ENCODE measurements at regions not wholly inside any gene's neighbourhood (a gene's known extent, or its start where the extent isn't known, plus 50 kb on each side); places are given as distances from the start of the nearest gene placed in this dataset.
A peak's percentile ranks its signal among the peaks of the same experiment; 100 is the strongest.

DNA sequence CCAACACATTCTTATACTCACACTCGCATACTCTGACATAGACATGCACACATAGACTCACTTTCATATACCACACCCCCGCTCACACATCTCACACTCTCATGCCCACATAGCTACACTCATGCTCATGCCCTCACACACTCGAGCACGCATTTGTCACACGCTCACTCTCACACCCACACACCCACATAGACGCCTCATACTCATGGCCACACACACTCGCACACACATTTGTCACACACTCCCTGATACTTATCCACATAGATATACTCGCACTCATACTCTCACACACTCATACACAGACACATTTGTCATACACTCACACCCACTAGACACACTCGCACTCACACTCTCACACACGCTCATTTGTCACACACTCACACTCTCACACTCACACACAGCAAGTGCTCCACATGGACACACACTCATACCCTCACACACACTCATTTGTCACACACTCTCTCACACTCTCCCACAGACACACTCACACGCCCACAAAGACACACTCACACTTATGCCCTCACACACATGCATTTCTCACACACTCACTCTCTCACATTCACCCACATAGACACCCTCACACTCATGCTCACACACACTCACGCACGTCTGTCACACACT lies 50.9 kb downstream of the TNP1 start:
- no peak for DNase-seq (ENCODE audit: low read depth in 2 of 2)

DNA sequence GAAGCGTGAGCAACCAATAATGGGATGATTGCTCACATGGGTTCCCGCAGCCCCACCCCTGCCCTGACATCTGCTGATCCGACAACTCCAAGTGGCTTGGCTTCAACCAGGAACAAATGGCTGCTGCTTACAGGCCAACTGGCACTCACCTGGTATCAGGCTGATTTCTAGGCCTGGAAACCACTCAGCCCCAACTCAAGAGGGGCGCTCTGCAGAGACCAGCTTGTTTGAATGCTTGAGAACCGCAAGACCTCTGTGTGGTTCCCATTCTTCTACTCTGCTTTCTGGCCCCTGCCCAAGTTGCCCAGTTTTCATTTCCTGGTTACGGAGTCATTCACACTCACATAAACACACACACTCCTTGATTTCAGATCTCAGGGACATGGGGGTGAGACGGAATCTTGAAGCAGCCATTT lies 52.0 kb downstream of the TNP1 start:
- peak in 1 of 2 donors; percentile 17 for DNase-seq (ENCODE audit: low read depth in 2 of 2)

DNA sequence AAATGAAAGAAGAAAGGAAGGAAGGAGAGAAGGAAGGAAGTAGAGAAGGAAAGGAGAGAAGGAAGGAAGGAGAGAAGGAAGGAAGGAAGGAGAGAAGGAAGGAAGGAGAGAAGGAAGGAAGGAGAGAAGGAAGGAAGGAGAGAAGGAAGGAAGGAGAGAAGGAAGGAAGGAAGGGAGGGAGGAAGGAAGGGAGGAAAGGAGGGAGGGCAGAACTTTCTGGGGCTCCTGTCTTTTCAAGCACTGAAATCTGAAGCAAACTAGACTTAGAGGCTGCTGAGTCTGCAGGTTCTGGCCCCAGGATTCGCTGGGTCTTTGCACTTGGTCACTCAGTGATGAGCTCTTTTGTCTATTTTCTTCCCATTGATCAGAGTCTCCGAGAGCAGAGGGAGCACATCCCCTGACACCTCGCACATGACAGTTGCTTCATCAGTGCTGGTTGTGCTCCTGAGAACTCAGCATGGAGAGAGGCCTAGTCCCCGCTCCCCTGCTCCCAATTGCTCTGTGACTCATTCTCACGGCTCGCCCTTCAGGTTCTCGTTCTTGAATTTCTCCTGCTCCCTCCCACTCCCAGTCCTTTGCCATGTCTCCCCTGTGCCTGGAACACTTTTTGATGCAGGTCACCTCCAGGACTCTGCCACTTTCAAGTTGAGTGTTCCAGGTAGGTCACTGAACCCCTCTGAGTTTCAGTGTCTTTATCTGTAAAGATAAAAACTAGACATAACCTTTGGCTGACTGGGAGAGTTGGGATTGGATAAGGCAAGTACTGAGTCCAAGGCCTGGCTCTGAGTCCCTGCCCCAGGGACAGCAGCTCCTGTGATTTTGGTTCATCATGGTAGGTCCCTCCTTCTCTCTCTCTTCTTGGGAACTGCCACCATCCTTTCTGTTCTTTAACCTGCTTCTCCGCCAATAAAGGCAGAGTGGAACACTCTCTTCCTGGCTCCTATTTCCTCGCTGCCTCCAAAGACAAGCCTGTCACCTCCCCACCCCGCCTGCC lies 55.2 kb downstream of the TNP1 start:
- DNase-seq (ENCODE audit: low read depth in 2 of 2) = no peak

DNA sequence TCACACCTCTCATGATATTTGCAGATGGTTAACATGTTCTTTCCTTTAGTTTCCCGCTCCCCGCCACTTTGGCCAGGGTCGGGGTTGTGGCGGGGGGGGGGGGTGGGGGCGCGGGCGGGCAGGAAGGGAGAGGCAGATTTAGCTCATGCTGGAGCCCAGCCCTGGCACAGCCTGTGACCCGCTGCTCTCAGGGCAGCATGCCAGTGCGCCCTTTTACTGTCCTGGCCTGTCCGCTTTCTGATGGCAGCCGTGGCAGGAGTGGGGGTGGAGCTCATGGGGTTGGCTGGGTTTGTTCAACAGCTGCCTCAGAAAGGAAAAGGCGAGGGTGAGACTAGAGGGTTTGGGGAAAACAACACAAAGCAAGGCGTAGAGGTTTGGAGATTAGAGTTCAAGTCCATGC lies 56.1 kb downstream of the TNP1 start:
- DNase-seq (ENCODE audit: low read depth in 2 of 2) = no peak

DNA sequence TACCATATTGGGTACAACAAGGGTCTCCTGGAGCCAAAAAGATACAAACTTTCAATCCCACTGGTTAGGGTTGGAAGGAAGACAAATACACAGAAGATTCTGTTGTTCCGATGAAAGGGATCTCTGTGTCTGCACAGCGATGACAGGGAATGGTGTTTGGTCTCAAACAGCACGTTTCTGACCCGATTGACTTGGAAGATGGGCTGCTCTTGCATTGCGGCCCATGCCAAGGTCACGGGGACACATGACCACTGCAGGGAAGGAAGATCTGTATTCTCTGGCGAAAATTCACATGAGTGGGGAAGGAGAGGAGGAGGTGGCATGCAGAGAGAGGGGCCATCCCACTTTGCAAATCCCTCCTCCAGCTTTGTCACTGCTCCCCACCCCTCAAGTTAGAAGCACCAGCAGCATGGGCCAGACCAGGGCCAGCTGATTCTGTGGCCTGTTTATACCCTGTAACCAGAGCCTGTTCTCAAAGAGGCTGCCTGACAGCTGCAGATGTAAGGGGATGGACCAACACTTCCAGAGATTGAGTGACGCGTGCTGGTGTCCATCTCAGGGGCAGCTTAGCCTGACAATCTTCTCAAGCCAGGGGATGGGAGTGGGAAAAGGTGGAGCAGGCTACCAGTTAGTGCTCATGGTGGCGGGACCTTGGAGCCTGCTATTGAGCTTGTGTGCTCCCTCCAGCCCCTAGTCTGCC lies 57.2 kb downstream of the TNP1 start:
- DNase-seq (ENCODE audit: low read depth in 2 of 2) = no peak

DNA sequence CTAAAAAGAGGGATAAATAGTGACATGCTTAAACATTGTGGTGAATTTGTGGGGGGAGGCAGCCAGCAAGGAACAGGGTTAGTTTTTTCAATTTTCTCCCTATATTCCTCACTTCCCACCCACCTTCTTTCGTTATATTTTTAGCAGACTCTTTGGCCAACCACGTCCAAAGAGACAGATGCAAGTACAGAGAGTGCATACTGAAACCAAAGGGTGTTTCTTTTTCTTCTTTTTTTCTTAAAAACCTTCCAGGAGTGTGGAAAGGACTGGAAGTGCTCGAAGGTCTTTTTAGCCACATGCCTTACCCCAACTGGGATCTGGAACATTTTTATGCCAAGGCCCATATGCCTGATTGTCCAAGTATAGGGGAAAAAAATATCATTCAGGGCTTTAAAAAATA lies 59.0 kb downstream of the TNP1 start:
- DNase-seq (ENCODE audit: low read depth in 2 of 2) = no peak

DNA sequence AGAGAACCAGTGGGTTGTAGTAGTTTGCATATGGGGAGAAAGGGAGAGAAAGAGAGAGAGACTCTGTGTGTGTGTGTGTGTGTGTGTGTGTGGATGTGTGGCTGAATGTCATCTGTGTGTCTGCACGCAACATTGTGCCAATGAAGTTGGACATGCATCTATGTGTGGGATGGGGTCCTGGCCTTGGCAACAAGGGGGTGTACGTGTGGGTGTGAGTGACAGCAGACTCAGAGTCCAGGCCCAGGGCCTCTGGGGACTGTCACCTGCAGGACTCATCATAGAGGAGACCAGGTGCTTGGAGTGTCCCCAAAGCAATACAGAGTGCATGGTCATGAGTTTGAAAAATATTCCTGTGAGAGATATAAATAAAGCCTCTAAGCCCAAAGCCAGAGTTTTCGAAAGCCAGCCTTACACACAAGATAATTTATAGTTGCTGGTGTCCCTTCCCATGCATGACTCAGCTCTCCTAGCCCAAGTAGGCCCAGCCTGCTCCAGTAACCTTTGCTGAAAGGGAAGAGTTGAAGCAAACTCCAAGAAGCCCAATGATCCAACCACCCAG lies 59.9 kb downstream of the TNP1 start:
- no peak for DNase-seq (ENCODE audit: low read depth in 2 of 2)

DNA sequence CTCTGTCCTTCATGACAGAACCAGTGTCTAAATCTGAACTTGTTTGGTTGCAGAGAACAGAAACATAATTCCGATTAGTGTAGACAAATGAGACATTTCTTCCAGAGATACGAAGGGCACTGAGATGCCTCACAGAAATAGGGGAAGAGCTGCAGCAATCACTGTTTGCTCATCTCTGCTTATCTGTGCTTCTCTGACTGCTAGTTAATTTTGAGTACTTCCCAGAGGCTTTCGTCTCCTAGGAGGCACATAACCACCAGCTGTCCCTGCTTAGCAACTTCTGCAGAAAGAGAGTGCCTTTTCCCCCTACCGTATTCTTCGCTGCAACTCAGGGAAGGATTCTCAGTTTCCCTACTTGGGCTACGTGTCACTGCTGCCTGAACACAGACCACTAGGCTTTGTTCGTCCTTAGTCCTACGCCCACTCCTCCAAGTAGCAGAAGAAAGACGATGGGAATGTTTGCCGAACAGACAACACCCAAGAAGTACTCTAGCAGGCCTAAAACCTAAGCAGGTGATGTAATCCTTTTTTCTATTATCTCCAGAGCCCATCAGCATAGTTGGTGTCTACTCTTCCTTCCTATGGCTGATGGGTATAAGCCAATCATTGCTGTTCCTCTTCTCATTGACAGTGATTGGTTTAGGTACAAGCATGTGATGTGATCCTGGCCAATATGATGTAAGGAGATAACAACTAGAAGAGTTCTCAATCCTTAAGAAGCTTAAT lies 63.6 kb downstream of the TNP1 start:
- DNase-seq (ENCODE audit: low read depth in 2 of 2) = no peak

DNA sequence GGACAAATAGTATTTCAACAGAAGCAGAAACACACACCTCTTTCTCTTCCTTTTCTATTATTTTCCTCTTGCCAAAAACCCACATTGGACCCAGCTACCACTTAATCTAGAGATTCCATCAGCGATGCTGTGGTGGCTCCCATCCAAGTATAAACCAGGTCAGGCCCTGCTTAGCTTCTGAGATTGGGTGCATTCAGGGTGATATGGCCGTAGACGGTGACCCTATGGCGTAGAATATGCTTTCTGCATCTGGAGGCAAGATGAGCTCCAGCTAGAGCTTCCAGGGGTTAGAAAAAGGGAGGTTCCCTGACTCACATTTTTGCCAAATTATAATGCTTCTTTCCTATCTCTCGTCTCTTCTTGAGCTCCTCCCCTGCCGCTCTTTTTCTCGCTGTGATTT lies 66.5 kb downstream of the TNP1 start:
- DNase-seq (ENCODE audit: low read depth in 2 of 2) = no peak

DNA sequence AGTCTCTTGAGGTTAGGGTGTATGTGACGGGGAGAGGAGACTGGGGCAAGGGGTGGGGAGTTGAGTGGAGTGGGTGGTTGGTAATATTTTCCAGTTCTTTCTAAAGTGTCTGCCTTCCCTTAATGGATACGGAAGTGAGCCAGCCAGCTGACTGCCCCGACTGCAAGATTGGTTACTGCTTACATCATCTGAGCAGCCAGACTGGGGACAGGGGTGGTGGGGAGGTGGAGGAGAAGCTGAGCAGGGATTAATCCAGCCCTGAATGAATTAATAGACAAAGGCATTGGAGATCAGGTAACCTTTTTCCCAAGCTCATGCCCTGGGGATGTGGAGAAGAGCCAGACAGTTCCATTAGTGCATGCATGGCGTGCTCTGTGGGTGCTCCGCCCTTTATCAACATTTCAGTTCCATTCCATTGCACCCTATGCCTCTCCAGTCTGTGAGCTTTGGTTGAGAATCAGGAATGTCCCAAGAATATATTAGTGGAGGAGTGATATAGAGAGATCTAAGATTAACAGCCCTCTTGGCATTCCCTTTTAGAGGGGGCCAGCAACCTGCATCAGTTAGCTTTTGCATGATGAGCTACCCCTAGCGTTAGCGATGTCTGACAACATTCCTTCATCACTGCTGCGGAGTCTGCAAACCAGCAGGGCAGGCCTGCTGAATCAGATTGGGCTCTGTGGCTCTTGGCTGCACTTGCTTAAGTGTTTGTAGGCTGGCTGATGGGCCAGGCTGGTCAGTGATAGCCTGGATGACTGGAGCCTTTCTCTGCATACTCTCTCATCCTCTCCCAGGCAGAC lies 67.4 kb downstream of the TNP1 start:
- DNase-seq (ENCODE audit: low read depth in 2 of 2) = no peak

DNA sequence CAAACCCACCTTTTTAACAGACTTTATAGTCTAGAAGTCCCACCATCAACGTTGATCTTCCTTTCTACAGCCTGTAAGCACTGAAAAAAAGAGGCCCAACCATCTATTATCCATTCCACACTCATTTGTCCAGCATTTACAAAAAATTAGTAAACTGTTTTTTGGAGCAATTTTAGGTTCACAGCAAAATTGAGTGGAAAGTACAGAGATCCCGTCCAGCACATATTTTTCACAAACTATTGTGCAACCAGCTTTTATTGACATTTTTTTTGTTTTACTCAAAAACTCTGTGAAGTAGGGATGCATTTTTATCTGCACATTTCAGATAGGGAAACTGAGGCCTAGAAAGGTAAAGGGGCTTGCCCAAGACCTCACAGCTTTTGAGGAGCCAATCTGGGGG lies 68.6 kb downstream of the TNP1 start:
- DNase-seq (ENCODE audit: low read depth in 2 of 2) = no peak

DNA sequence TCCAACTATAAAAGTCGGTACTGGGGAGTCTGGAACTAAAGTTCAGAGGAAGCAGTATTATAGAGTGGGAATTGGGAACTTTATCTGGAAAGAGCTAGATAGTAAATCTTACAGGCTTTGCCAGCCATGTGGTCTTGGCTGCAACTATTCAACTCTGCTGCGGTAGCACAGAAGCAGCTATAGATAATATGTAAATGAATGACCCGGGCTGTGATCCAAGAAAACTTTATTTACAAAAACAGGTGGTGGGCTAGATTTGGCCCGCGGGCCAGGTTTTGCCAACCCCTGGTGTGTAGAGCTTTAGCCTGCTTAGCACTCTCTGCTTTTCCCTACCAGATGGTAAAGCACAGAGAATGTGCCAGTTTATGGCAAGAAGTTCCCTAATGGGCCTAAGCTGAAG lies 70.8 kb downstream of the TNP1 start:
- no peak for DNase-seq (ENCODE audit: low read depth in 2 of 2)

DNA sequence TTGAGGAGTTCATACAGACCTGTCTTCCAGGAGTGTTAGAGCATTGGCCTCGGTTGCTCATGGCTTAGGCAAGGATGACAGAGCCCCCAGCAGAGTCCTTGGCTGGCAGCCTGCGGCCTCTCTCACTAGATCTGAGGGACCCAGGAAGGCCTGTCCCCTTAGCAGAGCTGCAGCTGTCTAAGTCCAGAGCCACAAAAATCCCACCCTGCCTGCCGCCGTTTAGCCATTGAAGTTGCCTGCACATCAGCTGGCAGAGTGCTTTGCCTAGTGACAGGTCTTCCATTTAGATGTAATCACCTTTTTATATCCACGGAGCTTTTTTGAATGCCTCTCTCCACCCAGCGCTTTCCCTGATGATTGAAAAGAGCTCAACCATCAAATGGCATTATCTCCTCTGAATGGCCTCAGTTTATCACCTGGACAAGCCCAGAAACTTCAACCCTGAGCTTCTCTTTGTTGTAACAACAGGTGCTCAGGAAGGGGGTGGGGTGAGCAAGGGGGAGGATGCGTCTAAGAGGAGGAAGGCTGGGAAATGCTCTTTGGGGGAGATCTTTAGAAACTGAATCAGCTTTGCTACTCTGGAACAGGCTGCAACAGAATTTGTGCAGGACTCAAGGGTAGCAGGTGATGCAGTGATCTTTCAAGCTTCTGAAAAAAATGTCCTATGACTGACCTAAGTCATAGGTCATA lies 71.9 kb downstream of the TNP1 start:
- no peak for DNase-seq (ENCODE audit: low read depth in 2 of 2)

DNA sequence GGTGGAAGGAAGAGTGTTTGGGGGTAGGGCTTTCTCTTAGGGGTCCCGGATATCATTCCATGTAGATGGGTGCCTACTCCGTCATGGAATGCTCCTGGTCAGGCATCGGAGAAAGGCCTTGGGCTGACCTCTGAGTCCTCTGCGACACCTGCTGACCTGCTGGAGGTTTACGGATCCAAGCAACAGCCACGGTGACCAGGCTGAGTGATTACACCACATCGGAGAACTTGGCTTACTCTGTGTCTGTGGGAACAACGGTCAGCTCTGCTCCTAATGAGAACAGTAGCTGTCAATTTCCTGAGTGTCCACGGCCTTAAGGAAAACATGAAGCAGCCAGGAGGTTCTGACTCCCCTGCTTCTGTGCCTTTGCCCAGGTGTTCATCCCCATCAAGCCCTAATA lies 73.2 kb downstream of the TNP1 start:
- no peak for DNase-seq (ENCODE audit: low read depth in 2 of 2)

DNA sequence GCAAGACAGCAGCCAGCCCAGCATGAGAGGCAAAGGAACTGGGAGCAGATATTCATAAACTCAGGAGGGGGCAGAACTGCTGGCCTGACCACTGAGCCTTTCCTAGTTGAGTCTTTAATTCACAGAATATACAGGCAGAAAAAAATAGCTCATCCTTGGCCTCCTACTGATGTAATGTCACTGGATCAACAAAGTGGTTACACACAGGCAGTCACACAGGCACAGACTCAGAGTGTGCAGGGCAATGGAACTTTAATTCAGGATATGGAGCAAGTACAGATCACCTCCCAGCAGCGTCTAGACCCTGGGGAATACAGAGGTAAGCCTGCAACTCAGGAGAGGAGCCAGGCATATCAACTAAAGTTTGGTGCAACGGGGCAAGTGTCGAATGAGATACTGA lies 75.4 kb downstream of the TNP1 start:
- DNase-seq (ENCODE audit: low read depth in 2 of 2) = no peak

DNA sequence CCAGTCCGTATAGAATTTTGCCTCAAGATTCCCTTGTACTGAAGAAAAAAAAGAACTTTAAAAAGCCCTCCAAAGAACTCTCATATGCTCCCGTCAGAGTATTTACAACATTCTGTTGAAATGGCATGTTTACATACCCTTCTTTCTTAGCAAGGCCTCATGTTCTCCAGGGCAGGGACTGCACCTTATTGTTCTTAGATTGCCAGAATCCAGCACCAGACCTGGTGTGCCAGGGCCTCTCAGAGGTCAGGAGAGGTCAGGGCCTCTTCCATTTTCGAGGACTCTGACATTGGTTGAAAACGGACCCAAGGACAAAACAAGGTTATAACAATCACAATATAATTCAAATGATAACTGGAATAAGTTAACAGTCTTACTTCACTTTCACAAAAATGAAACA lies 78.2 kb downstream of the TNP1 start:
- DNase-seq (ENCODE audit: low read depth in 2 of 2) = no peak

DNA sequence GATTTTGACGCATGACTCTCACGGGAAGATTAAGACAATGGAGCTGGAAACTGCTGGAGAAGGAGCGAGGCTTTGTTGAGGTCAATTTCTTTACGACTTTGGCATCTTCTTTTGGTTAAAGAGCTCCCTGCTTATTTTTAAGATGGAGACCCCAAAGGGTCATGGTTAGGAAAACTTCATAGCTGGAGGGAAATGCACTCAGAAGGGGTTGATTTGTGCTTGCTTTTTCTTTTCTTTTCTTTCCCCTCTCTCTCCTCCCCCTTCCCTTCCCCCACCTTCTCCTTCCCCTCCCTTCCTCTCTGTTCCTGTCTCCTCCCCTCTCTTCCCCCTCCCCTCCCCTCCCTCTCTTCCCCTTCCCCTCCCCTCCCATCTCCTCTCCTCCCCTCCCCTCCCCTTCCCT lies 79.0 kb downstream of the TNP1 start:
- no peak for DNase-seq (ENCODE audit: low read depth in 2 of 2)

DNA sequence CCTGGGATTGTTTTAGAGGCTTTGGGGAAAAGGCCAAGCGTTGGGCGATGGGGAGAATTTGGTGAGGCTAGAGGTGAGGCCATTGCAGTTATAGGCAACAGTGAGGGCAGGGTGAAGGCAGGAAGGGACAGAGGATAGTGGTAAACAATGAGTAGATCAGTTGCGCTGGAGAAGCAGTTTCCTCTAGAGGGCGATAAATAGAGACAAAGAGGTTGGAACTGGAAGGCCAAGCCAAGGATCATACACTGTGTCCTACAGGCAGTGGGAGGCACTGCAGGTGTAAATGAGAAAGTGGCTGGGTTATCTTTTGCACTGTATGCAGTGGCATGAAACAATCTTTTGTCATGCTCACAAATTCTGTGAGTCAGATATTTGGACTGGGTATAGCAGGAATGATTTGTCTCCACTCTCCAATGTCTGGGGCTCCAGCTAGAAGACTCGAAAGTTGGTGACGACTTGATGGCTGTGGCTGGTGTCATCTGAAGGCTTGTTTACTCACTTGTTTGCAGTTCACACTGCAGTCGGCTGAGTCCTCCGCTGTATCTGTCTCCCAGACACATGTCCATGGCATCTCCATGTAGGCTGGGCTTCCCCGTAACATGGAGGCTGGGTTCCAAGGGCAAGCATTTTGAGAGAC lies 82.1 kb downstream of the TNP1 start:
- DNase-seq (ENCODE audit: low read depth in 2 of 2) = peak; percentile 24 to 59

DNA sequence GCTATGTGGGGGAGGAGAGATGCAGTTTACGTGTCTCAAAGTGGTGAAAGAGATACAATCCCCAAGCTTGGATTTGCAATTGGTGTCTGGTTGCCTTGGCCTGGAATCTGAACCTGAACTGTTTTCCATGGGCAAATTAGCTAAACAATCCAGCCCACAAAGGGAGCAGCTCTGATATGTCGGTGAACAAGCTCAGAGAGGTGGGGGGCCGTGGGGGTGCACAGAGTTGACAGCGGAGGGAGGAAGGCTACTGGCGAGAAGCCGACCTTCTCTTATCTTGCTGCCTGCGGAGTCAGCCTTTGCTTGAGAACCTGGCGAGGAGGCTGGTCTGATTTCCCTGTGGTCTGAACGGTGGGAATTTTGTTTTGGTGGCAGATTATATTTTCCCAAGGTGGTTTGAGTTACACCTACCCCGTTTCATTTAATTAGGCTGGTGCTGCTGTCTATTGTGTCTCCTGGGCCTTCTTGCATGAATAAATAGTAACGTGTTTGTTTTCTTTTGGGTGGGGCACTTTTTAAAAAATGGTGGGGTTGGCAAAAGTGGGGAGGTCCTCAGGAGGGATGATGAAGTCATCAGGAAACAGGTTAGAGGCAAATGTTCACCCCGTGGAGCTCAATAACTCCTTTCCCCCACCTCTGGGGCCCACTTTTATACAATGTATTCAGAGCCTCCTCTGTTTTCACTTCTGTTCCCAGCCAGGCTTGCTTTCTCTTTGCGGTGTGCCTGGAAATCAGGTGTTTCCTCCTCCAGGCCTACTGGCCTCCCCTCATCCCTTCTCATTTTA lies 80.9 kb upstream of the IGFBP5 start:
- DNase-seq (ENCODE audit: low read depth in 2 of 2) = peak in 1 of 2 donors; percentile 24

Measured in dermis microvascular lymphatic vessel endothelial cell (primary cell).